SK-N-SH treated with all-trans-retinoic acid at 6 μM for 48 hours (cell line): ENCODE measurements at regions not wholly inside any gene's neighbourhood (a gene's known extent, or its start where the extent isn't known, plus 50 kb on each side); places are given as distances from the start of the nearest gene placed in this dataset.

Source experiments
- ATAC-seq: fragments of 200-7000 bp; cut with Tn5 transposase; 3 replicates; pipeline ENCODE4 v1.9.1; 2020; ENCODE audit warnings: mild to moderate bottlenecking, moderate library complexity
- ARNTL ChIP-seq: fragments of 450-650 bp; formaldehyde crosslinking; IDR thresholded peaks from 2 replicates; pipeline ENCODE4 v1.5.0; 2020; ENCODE audit warnings: low read depth, mild to moderate bottlenecking, moderate library complexity, borderline replicate concordance
- BACH2 ChIP-seq: fragments of 250-450 bp; sonication (Bioruptor Pico); IDR thresholded peaks from 2 replicates; pipeline ENCODE4 v1.9.0; 2021; ENCODE audit warnings: mild to moderate bottlenecking, borderline replicate concordance
- CREB5 ChIP-seq: fragments of 250-450 bp; sonication (Bioruptor Pico); IDR thresholded peaks from 2 replicates; pipeline ENCODE4 v1.5.1; 2020; ENCODE audit warnings: low read depth, mild to moderate bottlenecking, moderate library complexity
- CSDC2 ChIP-seq: fragments of 250-450 bp; sonication (Bioruptor Pico); IDR thresholded peaks from 2 replicates; pipeline ENCODE4 v1.5.0; 2020; ENCODE audit warnings: mild to moderate bottlenecking, moderate library complexity
- ESRRG ChIP-seq: fragments of 250-450 bp; sonication (Bioruptor Pico); IDR thresholded peaks from 2 replicates; pipeline ENCODE4 v1.6.1; 2021; ENCODE audit warnings: mild to moderate bottlenecking
- GLIS3 ChIP-seq: fragments of 250-450 bp; sonication (Bioruptor Pico); IDR thresholded peaks from 2 replicates; pipeline ENCODE4 v1.5.0; 2020; ENCODE audit warnings: mild to moderate bottlenecking, moderate library complexity
- ISL1 ChIP-seq: fragments of 250-450 bp; sonication (Bioruptor Pico); IDR thresholded peaks from 2 replicates; pipeline ENCODE4 v2.1.2; 2022; ENCODE audit warnings: mild to moderate bottlenecking, moderate library complexity
- OSR1 ChIP-seq: fragments of 250-450 bp; sonication (Bioruptor Pico); IDR thresholded peaks from 2 replicates; pipeline ENCODE4 v1.8.0; 2022; ENCODE audit warnings: moderate library complexity, mild to moderate bottlenecking, inconsistent platforms
- PATZ1 ChIP-seq: fragments of 250-450 bp; sonication (Bioruptor Pico); IDR thresholded peaks from 2 replicates; pipeline ENCODE4 v1.8.0; 2020; ENCODE audit warnings: mild to moderate bottlenecking, moderate library complexity, borderline replicate concordance
- RARB ChIP-seq: fragments of 250-450 bp; sonication (Bioruptor Pico); IDR thresholded peaks from 2 replicates; pipeline ENCODE4 v1.8.0; 2021; ENCODE audit warnings: mild to moderate bottlenecking, moderate library complexity
- SNAI2 ChIP-seq: fragments of 250-450 bp; sonication (Bioruptor Pico); IDR thresholded peaks from 2 replicates; pipeline ENCODE4 v1.5.0; 2020; ENCODE audit warnings: mild to moderate bottlenecking, moderate library complexity
- TCF4 ChIP-seq: fragments of 250-450 bp; sonication (Bioruptor Pico); IDR thresholded peaks from 2 replicates; pipeline ENCODE4 v1.8.0; 2021; ENCODE audit warnings: mild to moderate bottlenecking, moderate library complexity, borderline replicate concordance
- TOX ChIP-seq: fragments of 250-450 bp; sonication (Bioruptor Pico); IDR thresholded peaks from 2 replicates; pipeline ENCODE4 v1.8.0; 2021; ENCODE audit warnings: mild to moderate bottlenecking, moderate library complexity, borderline replicate concordance
- TSHZ2 ChIP-seq: fragments of 250-450 bp; sonication (Bioruptor Pico); IDR thresholded peaks from 2 replicates; pipeline ENCODE4 v1.5.0; 2020; ENCODE audit warnings: mild to moderate bottlenecking, moderate library complexity
- ZC3H10 ChIP-seq: fragments of 250-450 bp; sonication (Bioruptor Pico); IDR thresholded peaks from 2 replicates; pipeline ENCODE4 v1.5.1; 2021; ENCODE audit warnings: mild to moderate bottlenecking, moderate library complexity
- ZFP3 ChIP-seq: fragments of 250-450 bp; sonication (Bioruptor Pico); IDR thresholded peaks from 2 replicates; pipeline ENCODE4 v1.5.0; 2020; ENCODE audit warnings: mild to moderate bottlenecking, moderate library complexity
- ZFP30 ChIP-seq: fragments of 450-650 bp; formaldehyde crosslinking; IDR thresholded peaks from 2 replicates; pipeline ENCODE4 v1.5.0; 2022; ENCODE audit warnings: mild to moderate bottlenecking, moderate library complexity
- ZNF565 ChIP-seq: fragments of 450-650 bp; formaldehyde crosslinking; conservative IDR thresholded peaks from 2 replicates; pipeline ENCODE4 v1.5.0; 2020; ENCODE audit warnings: low read depth, mild to moderate bottlenecking, moderate library complexity
- ZNF8 ChIP-seq: fragments of 450-650 bp; formaldehyde crosslinking; IDR thresholded peaks from 2 replicates; pipeline ENCODE4 v1.5.0; 2020; ENCODE audit warnings: mild to moderate bottlenecking, moderate library complexity
- TF ChIP-seq, protein P1 (sequence below): fragments of 250-450 bp; sonication (Bioruptor Pico); IDR thresholded peaks from 2 replicates; pipeline ENCODE4 v1.5.1; 2021; ENCODE audit warnings: mild to moderate bottlenecking, moderate library complexity
- TF ChIP-seq, protein P2 (sequence below): fragments of 250-450 bp; sonication (Bioruptor Pico); IDR thresholded peaks from 2 replicates; pipeline ENCODE4 v1.8.0; 2021; ENCODE audit warnings: low read depth, mild to moderate bottlenecking, moderate library complexity, borderline replicate concordance

GRCh38 chr6:40299681-40300080, 287.5 kb downstream of the LRFN2 start:
- no peak for TF ChIP-seq TOX (CRISPR knock-in tag)
- TF ChIP-seq, protein P1, sequence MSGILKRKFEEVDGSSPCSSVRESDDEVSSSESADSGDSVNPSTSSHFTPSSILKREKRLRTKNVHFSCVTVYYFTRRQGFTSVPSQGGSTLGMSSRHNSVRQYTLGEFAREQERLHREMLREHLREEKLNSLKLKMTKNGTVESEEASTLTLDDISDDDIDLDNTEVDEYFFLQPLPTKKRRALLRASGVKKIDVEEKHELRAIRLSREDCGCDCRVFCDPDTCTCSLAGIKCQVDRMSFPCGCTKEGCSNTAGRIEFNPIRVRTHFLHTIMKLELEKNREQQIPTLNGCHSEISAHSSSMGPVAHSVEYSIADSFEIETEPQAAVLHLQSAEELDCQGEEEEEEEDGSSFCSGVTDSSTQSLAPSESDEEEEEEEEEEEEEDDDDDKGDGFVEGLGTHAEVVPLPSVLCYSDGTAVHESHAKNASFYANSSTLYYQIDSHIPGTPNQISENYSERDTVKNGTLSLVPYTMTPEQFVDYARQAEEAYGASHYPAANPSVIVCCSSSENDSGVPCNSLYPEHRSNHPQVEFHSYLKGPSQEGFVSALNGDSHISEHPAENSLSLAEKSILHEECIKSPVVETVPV (CRISPR knock-in tag): no peak
- no peak for ATAC-seq

GRCh38 chr6:40298207-40298606, 289.0 kb downstream of the LRFN2 start:
- no peak for TF ChIP-seq PATZ1 (CRISPR knock-in tag)
- TF ChIP-seq ZFP30 (CRISPR knock-in tag): no peak
- no peak for TF ChIP-seq TOX (CRISPR knock-in tag)
- TF ChIP-seq, protein P2, sequence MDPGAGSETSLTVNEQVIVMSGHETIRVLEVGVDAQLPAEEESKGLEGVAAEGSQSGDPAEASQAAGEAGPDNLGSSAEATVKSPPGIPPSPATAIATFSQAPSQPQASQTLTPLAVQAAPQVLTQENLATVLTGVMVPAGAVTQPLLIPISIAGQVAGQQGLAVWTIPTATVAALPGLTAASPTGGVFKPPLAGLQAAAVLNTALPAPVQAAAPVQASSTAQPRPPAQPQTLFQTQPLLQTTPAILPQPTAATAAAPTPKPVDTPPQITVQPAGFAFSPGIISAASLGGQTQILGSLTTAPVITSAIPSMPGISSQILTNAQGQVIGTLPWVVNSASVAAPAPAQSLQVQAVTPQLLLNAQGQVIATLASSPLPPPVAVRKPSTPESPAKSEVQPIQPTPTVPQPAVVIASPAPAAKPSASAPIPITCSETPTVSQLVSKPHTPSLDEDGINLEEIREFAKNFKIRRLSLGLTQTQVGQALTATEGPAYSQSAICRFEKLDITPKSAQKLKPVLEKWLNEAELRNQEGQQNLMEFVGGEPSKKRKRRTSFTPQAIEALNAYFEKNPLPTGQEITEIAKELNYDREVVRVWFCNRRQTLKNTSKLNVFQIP (CRISPR knock-in tag): no peak
- no peak for TF ChIP-seq CSDC2
- TF ChIP-seq SNAI2 (CRISPR knock-in tag): no peak
- TF ChIP-seq CREB5 (CRISPR knock-in tag): no peak
- no peak for TF ChIP-seq TCF4
- TF ChIP-seq ISL1 (CRISPR knock-in tag): no peak
- no peak for TF ChIP-seq RARB
- no peak for TF ChIP-seq ZNF8 (CRISPR knock-in tag)
- no peak for TF ChIP-seq ZC3H10 (CRISPR knock-in tag)
- TF ChIP-seq ARNTL: no peak
- no peak for TF ChIP-seq ZFP3 (CRISPR knock-in tag)
- TF ChIP-seq, protein P1 (CRISPR knock-in tag): no peak
- TF ChIP-seq ESRRG: no peak
- no peak for TF ChIP-seq TSHZ2 (CRISPR knock-in tag)
- no peak for TF ChIP-seq ZNF565 (CRISPR knock-in tag)
- TF ChIP-seq BACH2: no peak
- TF ChIP-seq, all 23 proteins: peak for 0
- no peak for ATAC-seq

DNA sequence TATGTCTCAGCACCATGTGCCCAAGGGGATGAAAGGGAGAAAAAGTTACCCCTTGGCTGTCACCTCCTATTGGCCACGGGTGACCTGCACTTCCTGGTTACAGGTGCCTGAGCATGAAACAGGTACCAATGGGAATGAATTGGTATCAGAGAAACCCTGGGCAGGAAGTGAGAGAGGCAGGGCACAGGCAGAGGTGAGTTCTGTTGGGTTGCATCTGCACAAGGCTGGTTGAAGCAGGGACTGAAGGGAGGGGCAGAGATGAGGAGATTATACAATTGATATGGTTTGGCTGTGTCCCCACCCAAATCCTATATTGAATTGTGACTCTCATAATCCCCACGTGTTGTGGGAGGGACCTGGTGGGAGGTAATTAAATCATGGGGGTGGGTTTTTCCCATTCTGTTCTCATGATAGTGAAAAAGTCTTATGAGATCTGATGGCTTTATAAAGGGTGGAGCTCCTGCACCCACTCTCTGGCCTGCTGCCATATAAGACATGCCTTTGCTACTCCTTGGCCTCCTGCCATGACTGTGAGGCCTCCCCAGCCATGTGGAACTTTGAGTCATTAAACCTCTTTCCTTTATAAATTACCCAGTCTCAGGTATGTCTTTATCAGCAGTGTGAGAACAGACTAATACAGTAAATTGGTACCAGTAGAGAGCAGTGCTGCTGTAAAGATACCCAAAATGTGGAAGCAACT, 291.8 kb downstream of the LRFN2 start:
- no peak for ATAC-seq
- TF ChIP-seq OSR1: no peak
- no peak for TF ChIP-seq CREB5 (CRISPR knock-in tag)
- TF ChIP-seq, protein P2 (CRISPR knock-in tag): no peak
- no peak for TF ChIP-seq ARNTL
- TF ChIP-seq ZNF565 (CRISPR knock-in tag): no peak
- no peak for TF ChIP-seq RARB
- TF ChIP-seq ISL1 (CRISPR knock-in tag): no peak
- no peak for TF ChIP-seq ZFP30 (CRISPR knock-in tag)
- TF ChIP-seq BACH2: no peak
- TF ChIP-seq ESRRG: no peak
- TF ChIP-seq GLIS3 (CRISPR knock-in tag): no peak
- TF ChIP-seq SNAI2 (CRISPR knock-in tag): no peak
- TF ChIP-seq, protein P1 (CRISPR knock-in tag): no peak
